ENCODE measurements at regions not wholly inside any gene's neighbourhood (a gene's known extent, or its start where the extent isn't known, plus 50 kb on each side); places are given as distances from the start of the nearest gene placed in this dataset.

DNA sequence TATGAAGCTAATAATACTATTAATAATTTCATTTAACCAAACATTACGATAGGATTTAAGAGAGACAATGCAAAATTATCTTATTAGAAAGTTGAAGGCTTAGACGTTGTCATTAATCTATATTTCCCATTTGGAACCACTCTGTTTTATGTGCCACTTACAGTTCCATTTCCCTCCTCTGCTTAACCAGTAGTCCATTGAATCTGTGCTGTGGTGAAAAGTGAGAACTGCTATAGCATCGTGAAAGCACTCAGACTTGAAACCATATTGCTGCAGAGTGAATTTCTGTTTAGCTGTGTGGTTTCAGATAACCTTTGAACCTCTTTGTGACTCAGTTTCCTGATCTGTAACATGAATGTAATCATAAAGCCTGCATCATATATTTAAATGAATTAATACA lies 2304.5 kb downstream of the MAT2B start:
- DNase-seq (no peak), ATAC-seq (no peak), FAIRE-seq (no peak)
- Histone ChIP-seq H3K27me3 (no peaks in the 10 kb centered on the region), H3K36me3 (no peaks in the 10 kb centered on the region), H3K4me1 (no peaks in the 10 kb centered on the region), H3K4me3 (no peak overlapping the region), H3K27ac (no peak overlapping the region), H3K9me3 (no peaks in the 10 kb centered on the region)
- WGBS, 2 donors = 75 to 83% methylated on average over 3 of the region's 3 CpGs
- TF ChIP-seq, protein P1, sequence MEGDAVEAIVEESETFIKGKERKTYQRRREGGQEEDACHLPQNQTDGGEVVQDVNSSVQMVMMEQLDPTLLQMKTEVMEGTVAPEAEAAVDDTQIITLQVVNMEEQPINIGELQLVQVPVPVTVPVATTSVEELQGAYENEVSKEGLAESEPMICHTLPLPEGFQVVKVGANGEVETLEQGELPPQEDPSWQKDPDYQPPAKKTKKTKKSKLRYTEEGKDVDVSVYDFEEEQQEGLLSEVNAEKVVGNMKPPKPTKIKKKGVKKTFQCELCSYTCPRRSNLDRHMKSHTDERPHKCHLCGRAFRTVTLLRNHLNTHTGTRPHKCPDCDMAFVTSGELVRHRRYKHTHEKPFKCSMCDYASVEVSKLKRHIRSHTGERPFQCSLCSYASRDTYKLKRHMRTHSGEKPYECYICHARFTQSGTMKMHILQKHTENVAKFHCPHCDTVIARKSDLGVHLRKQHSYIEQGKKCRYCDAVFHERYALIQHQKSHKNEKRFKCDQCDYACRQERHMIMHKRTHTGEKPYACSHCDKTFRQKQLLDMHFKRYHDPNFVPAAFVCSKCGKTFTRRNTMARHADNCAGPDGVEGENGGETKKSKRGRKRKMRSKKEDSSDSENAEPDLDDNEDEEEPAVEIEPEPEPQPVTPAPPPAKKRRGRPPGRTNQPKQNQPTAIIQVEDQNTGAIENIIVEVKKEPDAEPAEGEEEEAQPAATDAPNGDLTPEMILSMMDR (IDR thresholded peaks at IDR 0.05) = no peak
- intact Hi-C loops (cut with DNase I) = no loop called here

DNA sequence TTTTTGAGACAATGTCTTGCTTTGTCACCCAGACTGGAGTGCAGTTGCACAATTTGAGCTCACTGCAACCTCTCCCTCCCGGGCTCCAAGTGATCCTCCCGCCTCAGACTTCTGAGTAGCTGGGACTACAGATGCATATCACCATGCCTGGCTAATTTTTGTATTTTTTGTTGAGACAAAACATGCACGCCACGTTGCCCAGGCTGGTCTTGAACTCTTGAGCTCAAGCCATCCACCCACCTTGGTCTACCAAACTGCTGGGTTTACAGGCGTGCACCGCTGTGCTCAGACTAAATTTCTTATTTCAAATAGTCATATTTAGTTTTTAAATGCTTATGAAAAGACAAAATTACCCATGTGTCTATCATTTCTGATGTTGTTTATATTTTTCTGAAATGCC lies 2324.1 kb downstream of the MAT2B start:
- intact Hi-C loops (cut with DNase I) = no loop called here
- Histone ChIP-seq H3K36me3 (no peaks in the 10 kb centered on the region), H3K9me3 (no peaks in the 10 kb centered on the region), H3K4me1 (peaks cover 0 to 6% (median 0%) of the 10 kb centered on the region in 3 donors), H3K27me3 (no peaks in the 10 kb centered on the region), H3K27ac (no peak overlapping the region), H3K4me3 (no peak overlapping the region)
- TF ChIP-seq, protein P1 (IDR thresholded peaks at IDR 0.05) = no peak
- DNase-seq (no peak), FAIRE-seq (no peak), ATAC-seq (no peak)
- WGBS, 2 donors = 78 to 93% methylated on average over 6 of the region's 6 CpGs

DNA sequence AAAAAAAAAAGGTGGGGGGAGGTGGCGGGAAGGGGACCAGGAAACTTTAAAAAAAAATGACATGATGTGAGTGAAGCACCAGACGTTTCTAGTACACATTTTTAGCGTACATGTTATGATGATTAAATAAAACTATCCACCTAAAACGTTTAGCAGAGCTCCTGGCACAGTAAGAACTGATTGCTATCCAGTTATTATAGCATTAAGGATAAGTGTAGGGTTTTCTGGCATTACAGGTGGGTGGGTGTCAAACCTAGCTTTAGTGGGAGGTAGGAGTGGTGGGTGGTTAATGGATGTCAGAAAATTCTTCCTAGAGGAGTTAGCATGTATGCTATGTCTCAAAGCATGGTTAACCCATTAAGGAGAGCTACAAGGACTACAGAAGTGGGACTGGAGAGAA lies 2329.5 kb downstream of the MAT2B start:
- no peaks in the 10 kb centered on the region for H3K27me3 ChIP-seq
- intact Hi-C loops (cut with DNase I) = no loop called here
- H3K9me3 ChIP-seq = no peaks in the 10 kb centered on the region
- WGBS, 2 donors = 60 to 65% methylated on average over 4 of the region's 4 CpGs
- FAIRE-seq (no peak), DNase-seq (no peak), ATAC-seq (no peak)
- peaks cover 0 to 6% (median 0%) of the 10 kb centered on the region in 3 donors for H3K4me1 ChIP-seq
- no peak overlapping the region for H3K27ac ChIP-seq
- H3K4me3 ChIP-seq = no peak overlapping the region
- TF ChIP-seq, protein P1 (IDR thresholded peaks at IDR 0.05) = no peak
- no peaks in the 10 kb centered on the region for H3K36me3 ChIP-seq

DNA sequence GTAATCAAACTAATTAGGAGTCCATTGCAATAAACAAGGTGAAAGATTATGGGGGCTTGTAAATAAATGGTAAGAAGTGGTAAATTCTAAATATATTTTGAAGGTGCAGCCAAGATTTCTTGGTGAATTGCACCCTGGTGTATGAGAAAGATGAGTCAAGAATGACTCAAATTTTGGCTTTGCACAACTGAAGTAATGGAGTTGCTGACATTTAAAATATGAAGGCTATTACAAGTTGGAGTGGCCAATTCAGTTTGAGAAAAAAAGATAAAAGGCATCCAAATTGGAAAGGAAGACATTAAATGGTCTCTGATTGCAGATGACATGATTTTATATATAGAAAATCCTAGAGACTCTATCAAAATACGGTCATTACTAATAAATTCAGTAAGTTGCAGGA lies 2330.6 kb downstream of the MAT2B start:
- ATAC-seq (no peak), DNase-seq (no peak), FAIRE-seq (no peak)
- 72 to 81% methylated on average over 1 of the region's 1 CpG for WGBS, 2 donors
- no peak overlapping the region for H3K27ac ChIP-seq
- TF ChIP-seq, protein P1 (IDR thresholded peaks at IDR 0.05) = no peak
- H3K4me1 ChIP-seq = peaks cover 0 to 6% (median 0%) of the 10 kb centered on the region in 3 donors
- no peaks in the 10 kb centered on the region for H3K27me3 ChIP-seq
- no peaks in the 10 kb centered on the region for H3K9me3 ChIP-seq
- intact Hi-C loops (cut with DNase I) = no loop called here
- no peak overlapping the region for H3K4me3 ChIP-seq
- H3K36me3 ChIP-seq = no peaks in the 10 kb centered on the region

- Histone ChIP-seq H3K4me1 (peaks cover 0 to 6% (median 0%) of the 10 kb centered on the region in 3 donors), H3K27ac (no peak overlapping the region), H3K4me3 (no peak overlapping the region), H3K27me3 (no peaks in the 10 kb centered on the region), H3K36me3 (no peaks in the 10 kb centered on the region), H3K9me3 (no peaks in the 10 kb centered on the region)
- 79 to 98% methylated on average over 2 of the region's 2 CpGs for WGBS, 2 donors
- no peak for FAIRE-seq
- intact Hi-C loops (cut with DNase I) = no loop called here
- ATAC-seq = no peak
- TF ChIP-seq, protein P1 (IDR thresholded peaks at IDR 0.05) = no peak
- no peak for DNase-seq
Measured at GRCh38 chr5:165837286-165837685, 2331.9 kb downstream of the MAT2B start.

Measured in pancreas (tissue), 10 donors.